ENCODE measurements at regions not wholly inside any gene's neighbourhood (a gene's known extent, or its start where the extent isn't known, plus 50 kb on each side); places are given as distances from the start of the nearest gene placed in this dataset.

- DNase-seq: no peak
These were observed 201.4 kb upstream of the ID4 start for GRCh38 chr6:19635728-19636127.

GRCh38 chr6:19637010-19637409, 200.2 kb upstream of the ID4 start:
- DNase-seq: no peak

- DNase-seq: no peak
These were observed 198.2 kb upstream of the ID4 start for GRCh38 chr6:19638931-19639330.

- no peak for DNase-seq
These were observed 193.9 kb upstream of the ID4 start for GRCh38 chr6:19643287-19643686.

- no peak for DNase-seq
These were observed 193.5 kb upstream of the ID4 start for GRCh38 chr6:19643713-19644112.

GRCh38 chr6:19655744-19656143, 181.4 kb upstream of the ID4 start:
- DNase-seq: no peak

GRCh38 chr6:19660123-19660910, 176.9 kb upstream of the ID4 start:
- DNase-seq: no peak

- DNase-seq: no peak
These were observed 174.3 kb upstream of the ID4 start for GRCh38 chr6:19662911-19663310.

- no peak for DNase-seq
These were observed 173.7 kb upstream of the ID4 start for GRCh38 chr6:19663479-19663878.

GRCh38 chr6:19664050-19664449, 173.1 kb upstream of the ID4 start:
- DNase-seq: no peak

- DNase-seq: no peak
These were observed 172.1 kb upstream of the ID4 start for GRCh38 chr6:19664878-19665612.

- no peak for DNase-seq
These were observed 171.6 kb upstream of the ID4 start for GRCh38 chr6:19665613-19665909.

- no peak for DNase-seq
These were observed 168.5 kb upstream of the ID4 start for GRCh38 chr6:19668710-19669109.

GRCh38 chr6:19669206-19669605, 168.0 kb upstream of the ID4 start:
- DNase-seq: no peak

- DNase-seq: no peak
These were observed 154.3 kb upstream of the ID4 start for GRCh38 chr6:19682859-19683258.

- DNase-seq: no peak
These were observed 146.7 kb upstream of the ID4 start for GRCh38 chr6:19690325-19691075.

- no peak for DNase-seq
These were observed 145.6 kb upstream of the ID4 start for GRCh38 chr6:19691465-19692167.

- DNase-seq: no peak
These were observed 144.5 kb upstream of the ID4 start for GRCh38 chr6:19692506-19693298.

GRCh38 chr6:19694697-19695096, 142.5 kb upstream of the ID4 start:
- DNase-seq: no peak

- no peak for DNase-seq
These were observed 139.4 kb upstream of the ID4 start for GRCh38 chr6:19697744-19698290.

- no peak for DNase-seq
These were observed 137.2 kb upstream of the ID4 start for GRCh38 chr6:19699932-19700331.

- DNase-seq: no peak
These were observed 131.6 kb upstream of the ID4 start for GRCh38 chr6:19705606-19706005.
